Mammary epithelial cell (primary cell): ENCODE measurements at regions not wholly inside any gene's neighbourhood (a gene's known extent, or its start where the extent isn't known, plus 50 kb on each side); places are given as distances from the start of the nearest gene placed in this dataset.

Experiments used
- CTCF ChIP-seq, 2 donors: IDR thresholded peaks in 1 of 2; conservative IDR thresholded peaks in 1 of 2; 2 replicates each; pipeline ENCODE4 v1.5.1; 2011 to 2012; ENCODE audit warnings: inconsistent platforms in 2 of 2, low read length in 2 of 2, mild to moderate bottlenecking in 2 of 2, control low read depth in 1 of 2, low read depth in 1 of 2; ENCODE audit not compliant: insufficient read depth in 1 of 2; ENCODE audit errors: extremely low read depth in 1 of 2
- EZH2 ChIP-seq: IDR thresholded peaks from 2 replicates; pipeline ENCODE4 v1.6.1; 2012; ENCODE audit warnings: low read length, inconsistent platforms, borderline replicate concordance

GRCh38 chr2:75289771-75290170 lies 90.5 kb upstream of the TACR1 start:
- TF ChIP-seq CTCF (conservative IDR thresholded peaks at IDR 0.05 in 1 of 2, IDR thresholded peaks at IDR 0.05 in 1 of 2; ENCODE audit: extremely low read depth in 1 of 2, insufficient read depth in 1 of 2, low read depth in 1 of 2, low read length in 2 of 2) (no peak), EZH2 (no peak)
